IPS-20b (cell line): ENCODE measurements at regions not wholly inside any gene's neighbourhood (a gene's known extent, or its start where the extent isn't known, plus 50 kb on each side); places are given as distances from the start of the nearest gene placed in this dataset.
"Not testable (repeated sequence)": the region's sequence is repeated elsewhere in the genome, so short reads cannot be mapped to it uniquely, and the experiment has no call there.

ENCODE experiments used
- H3K27ac ChIP-seq: one replicate; pipeline ENCODE4 v1.5.1; 2013; ENCODE audit warnings: low read length
- H3K27me3 ChIP-seq: 2 replicates; pipeline ENCODE4 v1.6.1; 2013; ENCODE audit warnings: mild to moderate bottlenecking, low read length, inconsistent platforms; ENCODE audit not compliant: insufficient read depth
- H3K36me3 ChIP-seq: 2 replicates; pipeline ENCODE4 v1.6.1; 2013; ENCODE audit warnings: low read depth, mild to moderate bottlenecking, inconsistent platforms, low read length, moderate library complexity; ENCODE audit not compliant: insufficient read depth
- H3K4me1 ChIP-seq: 2 replicates; pipeline ENCODE4 v1.6.1; 2013; ENCODE audit warnings: mild to moderate bottlenecking, control low read depth, inconsistent platforms, low read length, moderate library complexity; ENCODE audit not compliant: insufficient read depth
- H3K4me3 ChIP-seq: 2 replicates; pipeline ENCODE4 v1.5.1; 2013; ENCODE audit warnings: mild to moderate bottlenecking, low read length, inconsistent platforms
- H3K9ac ChIP-seq: 2 replicates; pipeline ENCODE4 v1.6.1; 2013; ENCODE audit warnings: low read depth, mild to moderate bottlenecking, inconsistent platforms, low read length, moderate library complexity
- H3K9me3 ChIP-seq: 2 replicates; pipeline ENCODE4 v1.6.1; 2013; ENCODE audit warnings: mild to moderate bottlenecking, low read depth, low read length, inconsistent platforms; ENCODE audit not compliant: insufficient read depth

DNA sequence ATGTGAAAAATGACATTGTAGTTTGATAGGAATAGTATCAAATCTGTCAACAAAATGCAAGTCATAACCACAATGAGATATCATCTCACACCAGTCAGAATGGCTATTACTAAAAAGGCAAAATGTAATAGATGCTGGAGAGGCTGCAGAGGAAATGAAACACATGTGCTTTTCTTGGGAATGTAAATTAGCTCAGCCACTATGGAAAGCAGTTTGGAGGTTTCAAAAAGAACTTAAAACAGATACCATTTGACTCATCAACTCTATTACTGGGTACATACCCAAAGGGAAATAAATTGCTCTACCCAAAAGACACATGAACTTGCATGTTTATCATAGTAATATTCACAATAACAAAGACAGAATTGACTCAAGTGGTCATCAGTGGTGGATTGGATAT, 572.6 kb downstream of the TRIB2 start:
- Histone ChIP-seq H3K4me3 (no peak overlapping the region), H3K27ac (no peak overlapping the region), H3K9me3 (no peaks in the 10 kb centered on the region), H3K27me3 (no peaks in the 10 kb centered on the region), H3K36me3 (no peaks in the 10 kb centered on the region), H3K9ac (no peak overlapping the region), H3K4me1 (no peaks in the 10 kb centered on the region)

DNA sequence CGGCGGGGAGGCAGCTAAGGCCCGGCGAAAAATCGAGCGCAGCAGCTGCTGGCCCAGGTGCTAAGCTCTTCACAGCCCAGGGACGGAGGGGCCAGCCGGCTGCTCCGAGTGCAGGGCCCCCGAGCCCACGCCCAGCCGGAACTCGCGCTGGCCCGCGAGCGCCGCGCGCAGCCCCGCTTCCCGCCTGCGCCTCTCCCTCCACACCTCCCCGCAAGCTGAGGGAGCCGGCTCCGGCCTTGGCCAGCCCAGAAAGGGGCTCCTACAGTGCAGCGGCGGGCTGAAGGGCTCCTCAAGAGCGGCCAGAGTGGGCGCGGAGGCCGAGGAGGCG, 591.7 kb downstream of the TRIB2 start:
- H3K9me3 ChIP-seq, H3K4me3 ChIP-seq, H3K9ac ChIP-seq, H3K36me3 ChIP-seq, H3K27ac ChIP-seq, H3K27me3 ChIP-seq, H3K4me1 ChIP-seq: not testable (repeated sequence)

DNA sequence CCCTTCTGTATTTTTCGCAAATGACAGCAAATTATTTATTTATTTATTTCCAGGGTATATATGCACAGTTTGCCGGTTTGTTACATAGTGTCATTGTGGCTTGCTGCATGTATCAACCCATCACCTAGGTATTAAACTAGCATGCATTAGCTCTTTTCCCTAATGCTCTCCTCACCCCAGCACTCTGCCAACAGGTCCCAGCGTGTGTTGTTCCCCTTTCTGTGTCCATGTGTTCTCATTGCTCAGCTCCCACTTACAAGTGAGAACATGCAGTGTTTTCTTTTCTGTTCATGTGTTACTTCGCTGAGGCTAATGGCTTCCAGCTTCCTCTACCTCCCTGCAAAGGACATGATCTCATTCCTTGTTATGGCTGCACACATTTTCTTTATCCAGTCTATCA, 592.3 kb downstream of the TRIB2 start:
- Histone ChIP-seq H3K27me3 (no peaks in the 10 kb centered on the region), H3K9ac (no peak overlapping the region), H3K4me3 (no peak overlapping the region), H3K36me3 (no peaks in the 10 kb centered on the region), H3K27ac (no peak overlapping the region), H3K4me1 (no peaks in the 10 kb centered on the region), H3K9me3 (no peaks in the 10 kb centered on the region)

DNA sequence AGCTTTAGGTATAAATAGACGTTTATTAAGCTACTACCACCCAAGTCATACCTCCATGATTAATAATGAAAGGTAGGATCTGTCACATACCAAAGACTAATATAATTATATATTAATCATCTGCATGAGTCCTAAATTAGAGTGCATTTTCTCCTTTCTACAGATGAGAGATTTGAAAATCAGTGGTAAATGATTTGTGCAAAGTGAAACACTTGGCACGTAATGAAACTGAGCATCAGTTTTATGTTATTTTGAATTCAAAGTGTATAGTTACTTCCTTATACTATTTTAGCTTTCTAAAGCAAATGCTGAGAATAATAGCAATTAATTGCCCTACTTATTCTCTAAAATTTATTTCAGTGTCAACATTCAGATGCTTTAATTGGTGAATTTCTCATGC, 615.3 kb downstream of the TRIB2 start:
- Histone ChIP-seq H3K9me3 (no peaks in the 10 kb centered on the region), H3K4me1 (no peaks in the 10 kb centered on the region)

DNA sequence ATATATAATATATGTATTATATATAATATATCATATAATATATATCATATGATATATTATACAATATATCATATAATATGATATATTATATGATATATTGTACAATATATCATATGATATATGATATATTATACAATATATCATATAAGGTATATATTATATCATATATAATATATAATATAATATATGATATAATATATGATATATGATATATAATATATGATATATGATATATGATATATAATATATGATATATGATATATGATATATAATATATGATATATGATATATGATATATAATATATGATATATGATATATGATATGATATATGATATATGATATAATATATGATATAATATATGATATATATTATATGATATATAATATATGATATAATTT, 617.3 kb downstream of the TRIB2 start:
- H3K27ac ChIP-seq, H3K9ac ChIP-seq, H3K9me3 ChIP-seq, H3K27me3 ChIP-seq, H3K36me3 ChIP-seq, H3K4me1 ChIP-seq, H3K4me3 ChIP-seq: not testable (repeated sequence)

More for the DNA sequence above, 615.3 kb downstream of the TRIB2 start:
- no peaks in the 10 kb centered on the region for H3K27me3 ChIP-seq
- no peak overlapping the region for H3K4me3 ChIP-seq
- H3K36me3 ChIP-seq = no peaks in the 10 kb centered on the region
- no peak overlapping the region for H3K27ac ChIP-seq
- H3K9ac ChIP-seq = no peak overlapping the region

DNA sequence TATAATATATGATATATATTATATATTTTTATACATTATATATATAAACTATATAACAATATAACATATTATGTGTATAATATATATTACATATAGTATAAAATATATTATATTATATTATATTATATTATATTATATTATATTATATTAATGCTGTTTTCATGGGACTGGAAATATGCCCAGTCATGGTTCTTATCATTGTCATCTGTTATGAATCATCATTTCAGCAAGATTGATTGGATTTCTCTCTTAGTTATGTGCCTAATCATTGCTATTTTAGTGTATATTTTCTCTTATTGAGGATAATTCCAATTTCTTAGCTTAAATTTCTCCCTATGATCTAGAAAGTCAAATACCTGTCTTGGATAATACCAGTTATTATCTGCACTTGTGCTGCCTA, 617.8 kb downstream of the TRIB2 start:
- no peak overlapping the region for H3K27ac ChIP-seq
- no peaks in the 10 kb centered on the region for H3K36me3 ChIP-seq
- no peaks in the 10 kb centered on the region for H3K27me3 ChIP-seq
- no peak overlapping the region for H3K9ac ChIP-seq
- no peaks in the 10 kb centered on the region for H3K9me3 ChIP-seq
- no peaks in the 10 kb centered on the region for H3K4me1 ChIP-seq
- no peak overlapping the region for H3K4me3 ChIP-seq

DNA sequence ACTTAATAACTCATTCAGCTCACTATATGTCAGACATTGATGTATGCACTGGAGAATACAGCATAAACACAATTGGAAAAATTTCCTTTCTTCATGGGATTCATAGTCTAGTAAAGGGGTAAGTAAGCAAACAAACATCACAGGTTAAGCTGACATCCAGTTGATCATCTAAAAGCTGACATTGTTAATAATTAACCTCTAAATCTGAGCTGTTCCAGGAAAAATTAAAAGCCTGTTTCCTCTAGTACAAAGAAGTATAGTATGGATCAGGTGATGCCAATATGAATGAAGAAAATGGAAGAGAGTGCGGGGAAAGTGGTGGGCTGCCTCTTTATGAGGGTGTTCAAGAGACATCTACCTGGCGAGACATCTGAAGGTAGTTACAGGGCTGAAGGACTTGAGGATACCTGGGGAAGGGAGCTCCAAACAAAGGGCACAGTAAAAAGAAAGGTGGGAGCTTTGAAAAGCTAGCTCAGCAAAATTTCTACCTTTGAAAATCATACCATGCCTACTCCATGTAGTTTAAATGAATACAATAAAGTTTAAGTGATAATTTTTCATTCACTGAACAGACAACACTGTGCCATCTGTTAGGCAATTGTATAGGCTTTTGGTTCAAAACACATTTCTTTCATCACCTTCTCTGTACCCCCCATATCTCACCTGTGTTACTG, 619.3 kb downstream of the TRIB2 start:
- Histone ChIP-seq H3K4me3 (no peak overlapping the region), H3K4me1 (no peaks in the 10 kb centered on the region), H3K36me3 (no peaks in the 10 kb centered on the region), H3K9me3 (no peaks in the 10 kb centered on the region), H3K27me3 (no peaks in the 10 kb centered on the region), H3K27ac (no peak overlapping the region), H3K9ac (no peak overlapping the region)

DNA sequence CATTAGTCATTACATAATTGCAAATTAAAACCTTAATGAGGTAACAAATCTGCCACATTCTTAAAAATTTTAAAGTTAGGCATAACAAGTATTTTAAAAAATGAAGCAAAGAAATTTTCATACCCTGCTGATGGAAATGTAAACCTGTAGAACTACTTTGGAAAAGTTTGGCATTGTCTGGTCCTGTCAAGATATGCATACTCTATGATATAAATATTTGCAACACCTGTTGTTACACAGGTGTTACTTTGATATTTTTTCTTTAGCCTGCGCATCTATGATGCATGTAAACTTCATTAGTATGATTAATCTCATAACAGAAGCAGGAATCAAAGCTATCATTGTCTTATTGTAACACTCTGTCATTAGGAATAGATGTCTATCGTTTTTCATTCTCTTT, 634.3 kb downstream of the TRIB2 start:
- Histone ChIP-seq H3K27me3 (no peaks in the 10 kb centered on the region), H3K4me3 (no peak overlapping the region)

DNA sequence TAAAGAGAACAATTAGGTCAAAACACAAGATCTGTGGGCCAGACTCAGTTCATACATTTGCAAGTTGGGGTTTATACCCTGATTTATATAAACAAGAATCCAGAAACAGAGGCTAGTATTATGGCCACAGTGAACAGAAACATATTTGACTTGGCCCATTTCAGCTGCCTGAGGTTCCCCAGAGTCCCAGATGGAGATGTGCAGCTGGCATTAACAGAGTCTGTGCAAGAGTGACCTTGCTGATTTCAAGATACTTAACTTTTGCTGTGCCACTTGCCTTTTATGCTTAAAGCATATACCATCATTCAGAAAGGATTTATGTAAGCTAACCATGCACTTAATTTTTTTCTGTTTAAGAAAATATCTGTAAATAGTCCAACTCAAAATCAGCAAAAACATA, 636.3 kb downstream of the TRIB2 start:
- Histone ChIP-seq H3K27me3 (no peaks in the 10 kb centered on the region), H3K27ac (no peak overlapping the region), H3K9me3 (no peaks in the 10 kb centered on the region), H3K4me1 (no peaks in the 10 kb centered on the region), H3K4me3 (no peak overlapping the region), H3K9ac (no peak overlapping the region), H3K36me3 (no peaks in the 10 kb centered on the region)

More for the DNA sequence above, 634.3 kb downstream of the TRIB2 start:
- H3K9me3 ChIP-seq = no peaks in the 10 kb centered on the region
- H3K4me1 ChIP-seq = no peaks in the 10 kb centered on the region
- H3K27ac ChIP-seq = no peak overlapping the region
- no peak overlapping the region for H3K9ac ChIP-seq
- no peaks in the 10 kb centered on the region for H3K36me3 ChIP-seq

DNA sequence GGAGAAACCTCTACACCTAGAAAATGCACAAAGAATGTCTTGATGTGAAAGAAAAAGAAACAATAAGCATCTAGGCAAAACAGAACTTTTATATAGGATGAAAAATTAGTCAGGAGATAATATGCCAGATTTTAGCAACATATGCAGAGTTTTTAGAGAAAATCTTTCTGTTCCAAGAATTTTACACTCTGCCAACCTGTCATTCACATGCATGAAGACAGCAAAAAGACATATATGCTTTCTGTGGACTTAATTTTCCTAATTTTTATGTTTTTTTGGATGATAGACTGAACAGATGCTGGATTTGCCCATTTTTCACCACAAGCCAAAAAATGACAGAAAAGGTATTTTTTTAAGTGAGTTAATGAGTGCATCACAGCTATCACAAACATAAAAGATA, 637.3 kb downstream of the TRIB2 start:
- Histone ChIP-seq H3K27me3 (no peaks in the 10 kb centered on the region), H3K9ac (no peak overlapping the region), H3K4me1 (no peaks in the 10 kb centered on the region), H3K4me3 (no peak overlapping the region), H3K27ac (no peak overlapping the region), H3K36me3 (no peaks in the 10 kb centered on the region), H3K9me3 (no peaks in the 10 kb centered on the region)

DNA sequence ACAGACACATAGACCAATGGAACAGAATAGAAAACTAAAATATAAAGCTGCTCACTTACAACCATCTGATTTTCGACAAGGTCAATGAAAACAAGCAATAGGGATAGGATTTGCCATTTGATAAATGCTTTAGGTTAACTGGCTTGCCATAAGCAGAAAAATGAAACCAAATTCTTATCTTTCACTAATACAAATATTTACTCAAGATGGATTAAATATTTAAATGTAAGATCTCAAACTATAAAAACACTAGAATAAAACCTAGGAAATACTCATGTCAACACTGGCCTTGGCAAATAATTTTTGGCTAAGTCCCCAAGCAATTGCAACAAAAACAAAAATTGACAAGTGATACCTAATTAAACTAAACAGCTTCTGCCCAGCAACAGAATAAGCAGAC, 665.2 kb downstream of the TRIB2 start:
- not testable (repeated sequence) for H3K4me1 ChIP-seq, H3K36me3 ChIP-seq, H3K9ac ChIP-seq, H3K27ac ChIP-seq, H3K27me3 ChIP-seq, H3K4me3 ChIP-seq, H3K9me3 ChIP-seq

DNA sequence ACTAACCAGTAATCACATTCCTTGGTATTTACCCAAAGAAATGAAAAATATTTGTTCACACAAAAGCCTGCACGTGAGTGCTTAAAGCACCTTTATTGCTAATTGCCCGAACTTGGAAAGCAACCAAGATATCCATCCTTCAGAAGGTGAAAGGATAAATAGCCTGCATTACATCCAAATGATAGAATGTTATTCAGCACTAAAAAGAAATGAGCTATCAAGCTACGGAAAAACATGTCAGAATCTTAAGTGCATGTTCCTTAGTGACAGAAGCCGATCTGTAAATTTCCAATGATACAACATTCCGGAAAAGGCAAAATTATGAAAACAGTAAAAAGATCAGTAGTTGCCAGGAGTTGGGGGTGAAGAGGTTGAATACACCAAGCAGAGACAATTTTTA, 672.4 kb downstream of the TRIB2 start:
- H3K27ac ChIP-seq, H3K9ac ChIP-seq, H3K36me3 ChIP-seq, H3K27me3 ChIP-seq, H3K9me3 ChIP-seq, H3K4me1 ChIP-seq, H3K4me3 ChIP-seq: not testable (repeated sequence)

DNA sequence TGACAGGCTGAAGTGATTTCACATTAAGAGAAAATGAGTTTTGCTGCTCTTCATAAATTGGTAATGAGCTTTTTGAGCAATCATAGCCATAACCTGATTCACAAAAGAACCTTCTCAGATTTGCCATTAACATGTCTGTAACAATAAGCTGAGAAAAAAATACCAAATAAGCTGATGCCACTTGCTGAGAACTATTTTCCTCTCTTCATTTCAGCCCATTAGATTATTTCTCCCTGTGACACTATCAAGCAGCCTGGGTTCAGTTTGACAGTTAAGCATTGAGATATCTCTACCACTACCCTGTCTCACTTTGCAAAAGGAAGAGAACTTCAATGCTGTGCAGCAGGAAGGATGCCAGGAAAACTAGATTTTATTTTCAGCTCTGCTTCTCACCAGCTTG, 673.9 kb downstream of the TRIB2 start:
- Histone ChIP-seq H3K9ac (no peak overlapping the region), H3K9me3 (no peaks in the 10 kb centered on the region), H3K27ac (no peak overlapping the region), H3K4me1 (no peaks in the 10 kb centered on the region), H3K36me3 (no peaks in the 10 kb centered on the region), H3K4me3 (no peak overlapping the region), H3K27me3 (no peaks in the 10 kb centered on the region)
